Brain microvascular endothelial cell (primary cell): ENCODE measurements at regions not wholly inside any gene's neighbourhood (a gene's known extent, or its start where the extent isn't known, plus 50 kb on each side); places are given as distances from the start of the nearest gene placed in this dataset.

Experiments used
- DNase-seq: peaks from one replicate; pipeline ENCODE4 v3.0.0-alpha.2; 2020
- H3K27ac ChIP-seq: fragments of 250-450 bp; sonication (Bioruptor Pico); 2 replicates; pipeline ENCODE4 v1.5.1; 2020; ENCODE audit warnings: mild to moderate bottlenecking, moderate library complexity
- H3K27me3 ChIP-seq: fragments of 250-450 bp; sonication (Bioruptor Pico); replicated peaks from 2 replicates; pipeline ENCODE4 v1.5.1; 2020; ENCODE audit warnings: mild to moderate bottlenecking
- H3K36me3 ChIP-seq: fragments of 250-450 bp; sonication (Bioruptor Pico); replicated peaks from 2 replicates; pipeline ENCODE4 v1.5.1; 2020; ENCODE audit warnings: mild to moderate bottlenecking
- H3K4me3 ChIP-seq: 2 replicates; pipeline ENCODE4 v1.5.1; 2011; ENCODE audit warnings: low read depth, mild to moderate bottlenecking, control low read depth, low read length, moderate library complexity
- CTCF ChIP-seq: IDR thresholded peaks from 2 replicates; pipeline ENCODE4 v1.5.1; 2011; ENCODE audit warnings: low read depth, mild to moderate bottlenecking, moderate library complexity, low read length, control low read depth, inconsistent platforms; ENCODE audit errors: missing control alignments
- in situ Hi-C: cut with HindIII; loops from 2 replicates; pipeline ENCODE4 v1.10.0; 2017; ENCODE audit warnings: low sequenced_read_pairs, low pct_ligation_motif_present

- no peak for DNase-seq
- Histone ChIP-seq H3K27ac (no peak overlapping the region), H3K36me3 (no peaks in the 10 kb centered on the region), H3K4me3 (no peak overlapping the region), H3K27me3 (no peaks in the 10 kb centered on the region)
- no peak for TF ChIP-seq CTCF
- in situ Hi-C loops, result no loop called here
These were observed 169.9 kb downstream of the SHQ1 start for GRCh38 chr3:72678380-72678779.

- no peak overlapping the region for H3K27ac ChIP-seq
- in situ Hi-C loops, result no loop called here
- DNase-seq, result no peak
- H3K27me3 ChIP-seq, result no peaks in the 10 kb centered on the region
- H3K4me3 ChIP-seq, result no peak overlapping the region
- no peaks in the 10 kb centered on the region for H3K36me3 ChIP-seq
- TF ChIP-seq CTCF, result no peak
These were observed 173.0 kb downstream of the SHQ1 start for GRCh38 chr3:72675243-72675642.

- H3K36me3 ChIP-seq, result no peaks in the 10 kb centered on the region
- no peak for TF ChIP-seq CTCF
- in situ Hi-C loops, result no loop called here
These were observed 175.1 kb downstream of the SHQ1 start for GRCh38 chr3:72673011-72673771.

GRCh38 chr3:72669224-72669623 is 179.0 kb downstream of the SHQ1 start:
- Histone ChIP-seq H3K36me3 (no peaks in the 10 kb centered on the region), H3K27ac (no peak overlapping the region), H3K27me3 (no peaks in the 10 kb centered on the region), H3K4me3 (no peak overlapping the region)
- no peak for DNase-seq
- in situ Hi-C loops, result no loop called here
- TF ChIP-seq CTCF, result no peak

More at GRCh38 chr3:72673011-72673771, 175.1 kb downstream of the SHQ1 start:
- H3K27me3 ChIP-seq, result no peaks in the 10 kb centered on the region
- no peak overlapping the region for H3K27ac ChIP-seq
- H3K4me3 ChIP-seq, result no peak overlapping the region
- DNase-seq, result no peak

- Histone ChIP-seq H3K27me3 (no peaks in the 10 kb centered on the region), H3K4me3 (no peak overlapping the region), H3K36me3 (no peaks in the 10 kb centered on the region), H3K27ac (no peak overlapping the region)
- no peak for DNase-seq
- TF ChIP-seq CTCF, result no peak
- in situ Hi-C loops, result no loop called here
These were observed 181.8 kb downstream of the SHQ1 start for GRCh38 chr3:72666447-72666755.
